ENCODE measurements at regions not wholly inside any gene's neighbourhood (a gene's known extent, or its start where the extent isn't known, plus 50 kb on each side); places are given as distances from the start of the nearest gene placed in this dataset.

GRCh38 chr2:157164891-157165290 is 92.6 kb upstream of the GALNT5 start:
- Mint-ChIP-seq H3K27ac (no peak overlapping the region), H3K4me3 (no peak overlapping the region), H3K27me3 (ENCODE audit: low read depth) (no peaks in the 10 kb centered on the region)

More at GRCh38 chr2:157164891-157165290, 92.6 kb upstream of the GALNT5 start:
- TF ChIP-seq, protein P1, sequence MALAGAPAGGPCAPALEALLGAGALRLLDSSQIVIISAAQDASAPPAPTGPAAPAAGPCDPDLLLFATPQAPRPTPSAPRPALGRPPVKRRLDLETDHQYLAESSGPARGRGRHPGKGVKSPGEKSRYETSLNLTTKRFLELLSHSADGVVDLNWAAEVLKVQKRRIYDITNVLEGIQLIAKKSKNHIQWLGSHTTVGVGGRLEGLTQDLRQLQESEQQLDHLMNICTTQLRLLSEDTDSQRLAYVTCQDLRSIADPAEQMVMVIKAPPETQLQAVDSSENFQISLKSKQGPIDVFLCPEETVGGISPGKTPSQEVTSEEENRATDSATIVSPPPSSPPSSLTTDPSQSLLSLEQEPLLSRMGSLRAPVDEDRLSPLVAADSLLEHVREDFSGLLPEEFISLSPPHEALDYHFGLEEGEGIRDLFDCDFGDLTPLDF (CRISPR knock-in tag; IDR thresholded peaks at IDR 0.05) = no peak
- TF ChIP-seq MLX (CRISPR knock-in tag; IDR thresholded peaks at IDR 0.05) (no peak), TEAD1 (CRISPR knock-in tag; IDR thresholded peaks at IDR 0.05) (no peak), RORB (CRISPR knock-in tag; IDR thresholded peaks at IDR 0.05) (no peak), CBFB (CRISPR knock-in tag; IDR thresholded peaks at IDR 0.05; ENCODE audit: low read depth) (no peak), JAZF1 (CRISPR knock-in tag; IDR thresholded peaks at IDR 0.05) (no peak), ATF6 (CRISPR knock-in tag; IDR thresholded peaks at IDR 0.05) (no peak), ZNF416 (CRISPR knock-in tag; IDR thresholded peaks at IDR 0.05) (no peak), E2F5 (CRISPR knock-in tag; IDR thresholded peaks at IDR 0.05) (no peak), TCF7 (CRISPR knock-in tag; IDR thresholded peaks at IDR 0.05; ENCODE audit: low read depth) (no peak), SMAD4 (CRISPR knock-in tag; IDR thresholded peaks at IDR 0.05) (no peak), CREM (CRISPR knock-in tag; IDR thresholded peaks at IDR 0.05) (no peak)
- TF ChIP-seq, protein P2, sequence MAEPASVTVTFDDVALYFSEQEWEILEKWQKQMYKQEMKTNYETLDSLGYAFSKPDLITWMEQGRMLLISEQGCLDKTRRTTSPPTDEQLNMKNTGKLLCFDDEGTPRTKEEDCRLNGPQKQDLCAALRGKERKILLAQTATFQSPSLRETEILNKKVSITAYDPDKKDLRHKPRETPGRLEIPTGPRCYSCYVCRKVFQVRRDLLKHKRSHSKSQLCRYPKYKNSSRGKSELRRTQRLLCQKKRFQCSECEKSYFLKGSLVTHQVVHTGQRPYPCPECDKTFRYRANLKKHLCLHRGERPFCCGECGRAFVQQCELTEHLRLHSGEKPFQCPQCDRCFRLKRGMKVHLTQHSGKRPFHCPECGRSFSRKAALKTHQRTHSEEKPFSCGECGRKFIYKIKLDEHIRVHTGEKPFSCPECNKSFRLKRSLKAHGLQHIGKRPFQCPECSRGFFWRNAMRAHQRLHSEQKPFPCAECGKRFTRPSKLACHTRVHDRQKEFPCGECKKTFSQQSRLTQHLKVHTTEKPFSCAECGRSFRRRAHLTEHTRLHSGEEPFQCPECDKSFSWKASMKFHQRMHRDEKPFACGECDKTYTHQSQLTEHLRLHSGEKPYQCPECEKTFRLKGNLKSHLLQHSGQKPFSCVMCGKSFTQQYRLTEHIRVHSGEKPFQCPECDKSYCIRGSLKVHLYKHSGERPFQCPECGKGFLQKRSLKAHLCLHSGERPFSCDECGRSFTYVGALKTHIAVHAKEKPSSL (CRISPR knock-in tag; conservative IDR thresholded peaks at IDR 0.05) = no peak
- TF ChIP-seq, protein P3, sequence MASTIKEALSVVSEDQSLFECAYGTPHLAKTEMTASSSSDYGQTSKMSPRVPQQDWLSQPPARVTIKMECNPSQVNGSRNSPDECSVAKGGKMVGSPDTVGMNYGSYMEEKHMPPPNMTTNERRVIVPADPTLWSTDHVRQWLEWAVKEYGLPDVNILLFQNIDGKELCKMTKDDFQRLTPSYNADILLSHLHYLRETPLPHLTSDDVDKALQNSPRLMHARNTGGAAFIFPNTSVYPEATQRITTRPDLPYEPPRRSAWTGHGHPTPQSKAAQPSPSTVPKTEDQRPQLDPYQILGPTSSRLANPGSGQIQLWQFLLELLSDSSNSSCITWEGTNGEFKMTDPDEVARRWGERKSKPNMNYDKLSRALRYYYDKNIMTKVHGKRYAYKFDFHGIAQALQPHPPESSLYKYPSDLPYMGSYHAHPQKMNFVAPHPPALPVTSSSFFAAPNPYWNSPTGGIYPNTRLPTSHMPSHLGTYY (CRISPR knock-in tag; IDR thresholded peaks at IDR 0.05) = no peak
- TF ChIP-seq, protein P4, sequence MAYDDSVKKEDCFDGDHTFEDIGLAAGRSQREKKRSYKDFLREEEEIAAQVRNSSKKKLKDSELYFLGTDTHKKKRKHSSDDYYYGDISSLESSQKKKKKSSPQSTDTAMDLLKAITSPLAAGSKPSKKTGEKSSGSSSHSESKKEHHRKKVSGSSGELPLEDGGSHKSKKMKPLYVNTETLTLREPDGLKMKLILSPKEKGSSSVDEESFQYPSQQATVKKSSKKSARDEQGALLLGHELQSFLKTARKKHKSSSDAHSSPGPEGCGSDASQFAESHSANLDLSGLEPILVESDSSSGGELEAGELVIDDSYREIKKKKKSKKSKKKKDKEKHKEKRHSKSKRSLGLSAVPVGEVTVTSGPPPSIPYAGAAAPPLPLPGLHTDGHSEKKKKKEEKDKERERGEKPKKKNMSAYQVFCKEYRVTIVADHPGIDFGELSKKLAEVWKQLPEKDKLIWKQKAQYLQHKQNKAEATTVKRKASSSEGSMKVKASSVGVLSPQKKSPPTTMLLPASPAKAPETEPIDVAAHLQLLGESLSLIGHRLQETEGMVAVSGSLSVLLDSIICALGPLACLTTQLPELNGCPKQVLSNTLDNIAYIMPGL (CRISPR knock-in tag; IDR thresholded peaks at IDR 0.05) = no peak
- Mint-ChIP-seq H3K9me3 (no peaks in the 10 kb centered on the region), H3K4me1 (no peaks in the 10 kb centered on the region), H3K36me3 (no peaks in the 10 kb centered on the region)
- ChIA-PET POLR2A (no interaction called here), CTCF (no interaction called here)
- DNase-seq (ENCODE audit: low spot score) (no peak), ATAC-seq (no peak)
